Calu3 (cell line): ENCODE measurements at regions not wholly inside any gene's neighbourhood (a gene's known extent, or its start where the extent isn't known, plus 50 kb on each side); places are given as distances from the start of the nearest gene placed in this dataset.

Experiments used
- BruUV-seq: library from RNA; stranded (reverse); fragments of 400-500 nt; replicated peaks from 2 replicates; lab custom pipeline; 2021; lab: Mats Ljungman, UMichigan
- CTCF ChIA-PET: fragments of 300-600 bp; sonication (Branson Sonifier 250); formaldehyde crosslinking; loops from one replicate; lab custom pipeline; 2022; ENCODE audit warnings: antibody characterized with exemption; lab: Charles Lee
- DNase-seq: peaks from one replicate; pipeline ENCODE4 v3.0.0; 2022
- H3K27ac Mint-ChIP-seq: one replicate; pipeline ENCODE4 v1.8.0; 2022; ENCODE audit warnings: mixed read lengths; ENCODE audit not compliant: unreplicated experiment
- H3K27me3 Mint-ChIP-seq: one replicate; pipeline ENCODE4 v1.8.0; 2022; ENCODE audit warnings: mixed read lengths; ENCODE audit not compliant: unreplicated experiment
- H3K36me3 Mint-ChIP-seq: one replicate; pipeline ENCODE4 v1.8.0; 2022; ENCODE audit warnings: mild to moderate bottlenecking, moderate library complexity, mixed read lengths; ENCODE audit not compliant: insufficient read depth, unreplicated experiment
- H3K4me1 Mint-ChIP-seq: one replicate; pipeline ENCODE4 v1.8.0; 2022; ENCODE audit warnings: mild to moderate bottlenecking, low read depth, mixed read lengths; ENCODE audit not compliant: unreplicated experiment
- H3K4me3 Mint-ChIP-seq: one replicate; pipeline ENCODE4 v1.8.0; 2022; ENCODE audit warnings: mild to moderate bottlenecking, low read depth, moderate library complexity, mixed read lengths; ENCODE audit not compliant: unreplicated experiment
- H3K9me3 Mint-ChIP-seq: one replicate; pipeline ENCODE4 v1.8.0; 2022; ENCODE audit warnings: low read depth, mixed read lengths; ENCODE audit not compliant: unreplicated experiment
- CTCF ChIP-seq: fragments of 200-600 bp; IDR thresholded peaks from one replicate; pipeline ENCODE4 v1.8.0; 2022; ENCODE audit warnings: antibody characterized with exemption; ENCODE audit not compliant: unreplicated experiment
- intact Hi-C: fragments of 100-400 bp; cut with micrococcal nuclease; formaldehyde crosslinking; loops from one replicate; pipeline ENCODE4 v1.10.0; 2022; ENCODE audit not compliant: unreplicated experiment

- H3K4me1 Mint-ChIP-seq: no peaks in the 10 kb centered on the region
- DNase-seq: no peak
- CTCF ChIA-PET: interaction anchor here (0.6 to 1.2 kb wide), 2 partner anchors 14 to 670 kb away, joined by 4 read pairs; no protein-coding TSS in a partner anchor
- no peak overlapping the region for H3K27ac Mint-ChIP-seq
- no peak overlapping the region for H3K4me3 Mint-ChIP-seq
- no peaks in the 10 kb centered on the region for H3K27me3 Mint-ChIP-seq
- H3K36me3 Mint-ChIP-seq: no peaks in the 10 kb centered on the region
- no TSS peak for BruUV-seq
- TF ChIP-seq CTCF: no peak
- peaks cover 2% of the 10 kb centered on the region for H3K9me3 Mint-ChIP-seq
- intact Hi-C loops: no loop called here
Measured at GRCh38 chr6:23031986-23032385, 462.6 kb downstream of the HDGFL1 start.

- DNase-seq: no peak
- no peak overlapping the region for H3K4me3 Mint-ChIP-seq
- no TSS peak for BruUV-seq
- no peaks in the 10 kb centered on the region for H3K4me1 Mint-ChIP-seq
- H3K9me3 Mint-ChIP-seq: peaks cover 2% of the 10 kb centered on the region
- CTCF ChIA-PET: no interaction called here
- no peak overlapping the region for H3K27ac Mint-ChIP-seq
- H3K36me3 Mint-ChIP-seq: no peaks in the 10 kb centered on the region
- H3K27me3 Mint-ChIP-seq: no peaks in the 10 kb centered on the region
- intact Hi-C loops: no loop called here
- no peak for TF ChIP-seq CTCF
Measured at GRCh38 chr6:23034926-23035325, 465.6 kb downstream of the HDGFL1 start.

GRCh38 chr6:23036406-23036983 is 467.1 kb downstream of the HDGFL1 start:
- Mint-ChIP-seq H3K36me3 (no peaks in the 10 kb centered on the region), H3K4me3 (no peak overlapping the region), H3K9me3 (no peaks in the 10 kb centered on the region), H3K27ac (no peak overlapping the region), H3K27me3 (no peaks in the 10 kb centered on the region), H3K4me1 (no peaks in the 10 kb centered on the region)
- no peak for DNase-seq
- no peak for TF ChIP-seq CTCF
- no TSS peak for BruUV-seq
- intact Hi-C loops: no loop called here
- CTCF ChIA-PET: interaction anchor here (0.6 kb wide), 1 partner anchor 70 kb away, joined by 3 read pairs; no protein-coding TSS in a partner anchor

- BruUV-seq: no TSS peak
- intact Hi-C loops: no loop called here
- no peak for DNase-seq
- Mint-ChIP-seq H3K4me3 (no peak overlapping the region), H3K36me3 (no peaks in the 10 kb centered on the region), H3K27me3 (no peaks in the 10 kb centered on the region), H3K9me3 (peaks cover 3% of the 10 kb centered on the region), H3K27ac (no peak overlapping the region), H3K4me1 (no peaks in the 10 kb centered on the region)
- CTCF ChIA-PET: no interaction called here
- no peak for TF ChIP-seq CTCF
Measured at GRCh38 chr6:23040899-23041298, 471.5 kb downstream of the HDGFL1 start.
